Ovary (tissue), 3 donors: ENCODE measurements at regions not wholly inside any gene's neighbourhood (a gene's known extent, or its start where the extent isn't known, plus 50 kb on each side); places are given as distances from the start of the nearest gene placed in this dataset.

Experiments used
- CTCF ChIP-seq, 3 donors: fragments of 450-650 bp in 2 of 3; fragments of 200-600 bp in 1 of 3; IDR thresholded peaks; one replicate each; pipeline versions ENCODE4 v1.5.1 to v1.8.0; 2016 to 2022; ENCODE audit warnings: antibody characterized with exemption in 3 of 3, mild to moderate bottlenecking in 1 of 3
- POLR2A ChIP-seq: fragments of 450-650 bp; IDR thresholded peaks from one replicate; pipeline ENCODE4 v1.6.1; 2017; ENCODE audit warnings: antibody characterized with exemption, mild to moderate bottlenecking, moderate library complexity
- donor health status: DM: no; HTN: no; CAD: no.

GRCh38 chr3:94413336-94414108 is 350.7 kb downstream of the NSUN3 start:
- TF ChIP-seq POLR2A: no peak
- no peak for TF ChIP-seq CTCF (IDR thresholded peaks at IDR 0.05)
